GM18858 (cell line): ENCODE measurements at regions not wholly inside any gene's neighbourhood (a gene's known extent, or its start where the extent isn't known, plus 50 kb on each side); places are given as distances from the start of the nearest gene placed in this dataset.

ENCODE experiments used
- ATAC-seq: cut with Tn5 transposase; IDR thresholded peaks from one replicate; pipeline ENCODE4 v1.9.1; 2021; ENCODE audit not compliant: unreplicated experiment

DNA sequence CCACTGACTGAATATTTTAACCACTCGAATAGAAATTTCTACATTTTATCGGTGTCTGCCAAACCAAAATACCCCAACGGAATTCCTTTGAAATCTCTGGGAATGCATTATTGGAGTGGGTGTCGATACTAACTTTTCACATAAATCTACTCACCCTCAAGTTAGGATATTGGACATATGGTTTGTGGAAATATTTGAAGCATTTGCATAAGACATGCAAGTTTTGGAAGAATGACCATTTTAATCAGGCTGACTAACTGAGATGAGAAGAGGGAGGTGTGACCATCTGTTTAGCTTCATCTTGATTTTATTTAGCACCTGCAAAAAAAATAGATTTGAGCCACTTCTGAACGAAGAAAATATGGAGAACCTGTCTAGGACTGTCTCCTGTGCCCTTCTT is 61.2 kb downstream of the KLF6 start:
- no peak for ATAC-seq

DNA sequence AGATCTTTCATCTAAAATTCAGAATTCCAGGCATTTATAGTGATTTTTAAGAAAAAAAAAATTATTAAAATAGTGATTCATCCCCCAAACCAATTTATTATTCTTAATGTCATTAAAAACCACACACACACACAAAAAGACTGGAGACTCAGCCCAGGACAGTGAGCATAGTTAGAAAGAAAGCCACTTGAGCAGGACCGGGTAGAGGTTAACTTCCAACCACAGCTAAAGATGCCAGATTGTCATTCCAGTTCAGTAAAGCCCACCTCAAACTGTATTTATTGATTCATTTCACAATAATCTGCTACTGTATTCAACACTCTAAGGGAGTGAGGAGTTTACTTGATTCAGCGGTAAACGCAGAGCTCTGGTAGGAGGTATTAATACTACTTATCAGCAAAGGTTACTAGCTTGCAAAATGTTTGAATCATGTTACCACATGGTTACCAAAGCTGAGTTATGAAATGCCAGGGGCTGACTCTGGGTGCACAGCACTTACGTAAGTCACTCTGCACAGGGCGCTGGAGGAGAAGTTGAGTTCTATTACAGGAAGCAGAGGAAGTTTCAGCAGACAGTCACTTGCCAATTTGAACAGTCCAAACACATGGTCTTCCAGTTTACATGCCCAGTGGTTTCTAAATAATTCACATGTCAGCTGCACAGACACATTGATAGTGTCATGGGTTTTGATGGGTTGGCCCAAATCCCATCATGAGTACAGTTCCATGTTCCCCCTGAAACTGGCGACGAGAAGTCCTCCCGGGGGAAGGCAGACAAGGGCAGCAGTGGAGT is 64.6 kb downstream of the KLF6 start:
- no peak for ATAC-seq

GRCh38 chr10:3719024-3719843 is 65.8 kb downstream of the KLF6 start:
- ATAC-seq: no peak

- ATAC-seq: no peak
Observed at GRCh38 chr10:3716093-3716492, 68.9 kb downstream of the KLF6 start.

DNA sequence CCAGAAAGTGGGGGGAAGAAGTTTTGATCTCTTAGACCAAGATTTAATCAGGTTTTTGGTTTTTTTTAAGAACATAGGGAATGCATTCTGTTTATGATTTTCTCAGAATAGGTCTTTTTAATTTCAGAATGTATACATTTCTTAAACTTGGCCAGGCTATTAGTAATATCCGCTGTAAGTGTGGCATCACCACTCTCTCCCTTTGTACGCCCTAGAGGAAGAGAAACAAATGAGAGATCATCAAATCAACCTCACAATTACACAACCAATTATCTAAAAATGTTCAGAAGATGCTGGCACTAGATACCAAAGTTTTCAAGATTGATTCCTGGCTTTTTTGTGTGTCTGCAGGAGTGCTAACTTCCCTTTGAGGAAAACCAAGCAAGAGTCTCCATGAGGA is 70.0 kb downstream of the KLF6 start:
- ATAC-seq: no peak

- no peak for ATAC-seq
Observed at GRCh38 chr10:3714531-3714930, 70.5 kb downstream of the KLF6 start.

DNA sequence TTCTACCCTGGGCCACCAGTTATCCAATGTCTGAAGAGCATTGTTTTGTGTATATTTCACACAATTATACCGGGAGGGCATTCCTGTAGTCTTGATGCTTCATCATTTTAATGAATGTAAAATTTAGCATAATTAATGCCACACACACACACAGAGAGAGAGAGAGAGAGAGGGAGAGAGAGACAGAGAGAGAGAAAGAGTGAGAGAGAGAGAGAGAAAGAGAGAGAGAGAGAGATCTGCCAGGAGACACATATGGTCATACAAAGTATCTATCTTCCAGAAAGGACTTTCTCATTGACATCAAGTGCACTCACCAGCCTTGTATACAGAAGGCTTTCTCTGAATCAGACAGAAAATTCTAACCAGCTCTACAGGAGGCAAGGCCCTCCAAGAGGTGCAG is 72.3 kb downstream of the KLF6 start:
- ATAC-seq: no peak

DNA sequence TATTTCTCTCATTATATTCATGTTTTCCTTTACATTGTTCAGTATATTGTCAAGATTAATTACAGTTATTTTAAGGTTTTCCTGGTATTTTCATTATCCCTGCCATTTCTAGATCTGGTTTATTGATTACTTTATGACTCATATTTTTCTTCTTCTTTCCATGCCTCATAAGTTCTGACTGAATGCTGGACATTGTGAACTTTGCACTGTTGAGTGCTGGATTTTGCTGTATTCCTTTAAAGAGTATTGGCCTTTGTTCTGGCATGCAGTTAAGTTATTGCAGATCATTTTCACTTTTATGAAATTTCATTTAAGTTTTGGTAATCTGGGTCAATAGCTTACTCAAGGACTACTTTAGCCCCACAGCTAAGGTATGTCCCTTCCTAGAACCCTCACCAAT is 73.1 kb downstream of the KLF6 start:
- ATAC-seq: no peak

DNA sequence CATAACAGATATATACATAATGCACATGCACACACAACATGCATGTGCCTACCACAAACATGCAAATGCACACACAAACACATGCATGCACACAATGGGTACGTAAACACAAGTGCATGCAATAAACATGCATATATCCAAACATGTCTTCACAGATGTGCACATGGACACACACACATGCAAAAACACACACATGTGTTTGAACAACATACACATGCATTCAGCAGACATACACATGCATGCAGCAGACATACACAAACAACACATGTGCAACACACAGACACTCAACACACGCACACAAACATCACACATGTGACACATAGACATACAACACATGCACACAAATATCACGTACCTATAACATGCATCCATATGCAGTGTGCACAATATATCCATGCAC is 74.2 kb downstream of the KLF6 start:
- no peak for ATAC-seq

- no peak for ATAC-seq
Observed at GRCh38 chr10:3709456-3710060, 75.5 kb downstream of the KLF6 start.

- no peak for ATAC-seq
Observed at GRCh38 chr10:3708852-3709251, 76.2 kb downstream of the KLF6 start.

GRCh38 chr10:3704565-3705325 is 80.3 kb downstream of the KLF6 start:
- no peak for ATAC-seq

- no peak for ATAC-seq
Observed at GRCh38 chr10:3702569-3702968, 82.4 kb downstream of the KLF6 start.

DNA sequence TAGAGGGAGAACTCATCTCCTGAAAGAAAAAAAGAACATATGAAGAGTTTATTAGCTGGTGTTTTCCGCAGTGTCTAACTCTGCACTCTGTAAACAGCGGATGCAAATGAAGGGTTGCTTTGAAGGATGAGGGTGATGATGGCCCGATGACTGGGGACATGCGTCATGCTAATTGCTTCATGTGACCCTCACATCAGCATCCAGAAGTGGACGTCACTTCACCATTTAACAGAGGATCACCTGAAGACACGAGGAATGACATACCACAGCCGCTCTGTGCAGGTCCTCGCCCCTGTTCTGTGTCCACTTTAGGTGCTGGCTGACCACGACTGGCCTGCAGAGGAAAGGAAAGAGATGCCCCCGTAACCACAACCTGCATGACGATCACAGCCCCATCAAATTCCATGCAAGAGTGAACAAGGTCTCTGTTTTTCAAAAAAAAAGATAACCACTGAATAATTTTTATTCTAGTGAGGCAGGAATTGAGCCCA is 82.9 kb downstream of the KLF6 start:
- no peak for ATAC-seq

GRCh38 chr10:3701491-3701890 is 83.5 kb downstream of the KLF6 start:
- ATAC-seq: no peak

GRCh38 chr10:3700531-3701076 is 84.4 kb downstream of the KLF6 start:
- no peak for ATAC-seq

DNA sequence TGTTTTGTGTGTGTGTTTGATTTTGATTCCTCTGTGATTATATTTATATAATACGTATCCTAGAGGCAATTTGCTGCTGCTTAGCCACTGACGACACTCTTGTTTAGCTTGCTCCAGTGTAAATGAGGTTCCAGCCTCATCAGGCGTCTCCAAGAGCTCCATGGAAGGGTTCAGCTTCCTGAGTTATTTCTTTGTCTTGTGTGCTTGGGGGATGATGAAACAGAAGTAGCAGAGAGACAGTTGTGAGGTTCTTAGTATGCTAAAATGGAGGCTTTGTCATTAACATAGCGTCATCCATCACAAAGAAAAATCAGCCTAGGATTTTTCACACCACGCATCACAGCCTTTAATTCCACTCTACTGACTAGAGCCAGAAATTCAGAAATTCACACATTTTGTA is 85.1 kb downstream of the KLF6 start:
- no peak for ATAC-seq

- no peak for ATAC-seq
Observed at GRCh38 chr10:3698312-3698711, 86.7 kb downstream of the KLF6 start.

GRCh38 chr10:3693698-3694080 is 91.3 kb downstream of the KLF6 start:
- no peak for ATAC-seq

- no peak for ATAC-seq
Observed at GRCh38 chr10:3693022-3693697, 91.8 kb downstream of the KLF6 start.
